DND-41 (cell line): ENCODE measurements at regions not wholly inside any gene's neighbourhood (a gene's known extent, or its start where the extent isn't known, plus 50 kb on each side); places are given as distances from the start of the nearest gene placed in this dataset.

Experiments
- CTCF ChIP-seq: IDR thresholded peaks from 2 replicates; pipeline ENCODE4 v1.5.1; 2012; ENCODE audit warnings: borderline replicate concordance, low read length, moderate library complexity, mild to moderate bottlenecking; ENCODE audit not compliant: poor library complexity, severe bottlenecking; ENCODE audit errors: extremely low read depth
- EZH2 ChIP-seq: IDR thresholded peaks from 3 replicates; pipeline ENCODE4 v1.6.1; 2012; ENCODE audit warnings: borderline replicate concordance, low read depth, mild to moderate bottlenecking, moderate library complexity, low read length, inconsistent platforms; ENCODE audit not compliant: severe bottlenecking

DNA sequence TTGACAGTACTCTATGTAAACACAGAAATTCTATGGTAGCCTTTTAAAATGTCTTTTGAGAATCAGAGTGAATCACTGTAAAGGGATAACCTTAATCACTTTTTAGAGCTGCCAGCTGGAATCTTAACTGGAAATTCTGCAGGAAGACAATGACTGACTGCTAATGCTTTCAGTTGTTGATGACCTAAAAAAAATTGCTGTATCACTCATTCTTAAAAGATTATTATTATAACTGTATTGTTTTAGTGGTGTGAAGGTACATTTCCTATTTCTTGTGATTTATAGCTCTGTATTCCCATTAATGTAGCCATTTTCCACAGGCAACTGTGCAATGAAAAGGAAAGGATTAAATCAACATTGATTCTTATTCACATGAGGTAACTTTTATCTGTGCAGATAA, 260.5 kb downstream of the CALCRL start:
- TF ChIP-seq CTCF (no peak), EZH2 (no peak)
